Retinal pigment epithelial cell (primary cell): ENCODE measurements at regions not wholly inside any gene's neighbourhood (a gene's known extent, or its start where the extent isn't known, plus 50 kb on each side); places are given as distances from the start of the nearest gene placed in this dataset.
A peak's percentile ranks its signal among the peaks of the same experiment; 100 is the strongest.

Experiments
- DNase-seq: peaks from one replicate; pipeline ENCODE4 v3.0.0-alpha.2; 2010; ENCODE audit warnings: low read depth
- H3K4me3 ChIP-seq: 2 replicates; pipeline ENCODE4 v1.5.1; 2011; ENCODE audit warnings: mild to moderate bottlenecking, low read length, control low read depth, moderate library complexity
- TF ChIP-seq, protein P1 (sequence below): conservative IDR thresholded peaks from 2 replicates; pipeline ENCODE4 v1.5.1; 2011; ENCODE audit warnings: low read depth, low read length, control low read depth, inconsistent platforms

DNA sequence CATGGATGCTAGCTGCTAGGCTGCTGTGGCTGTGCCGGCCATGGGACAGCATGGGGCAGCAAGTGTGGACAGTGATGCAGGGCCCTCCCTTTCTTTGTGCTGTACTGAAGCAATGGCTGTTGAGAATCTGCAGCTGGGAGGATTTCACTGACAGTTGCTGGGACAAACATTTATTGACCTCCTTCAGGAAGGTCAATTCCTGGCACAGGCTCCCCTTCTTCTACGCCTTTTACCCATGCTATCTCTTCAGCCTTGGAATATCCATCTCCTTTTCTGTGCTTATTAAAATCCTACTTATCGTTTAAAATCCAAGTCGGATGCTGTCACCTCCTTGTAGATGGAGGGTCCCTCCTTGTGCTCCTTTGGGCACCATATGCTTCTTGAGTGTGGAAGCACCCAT lies 213.1 kb upstream of the USP24 start:
- H3K4me3 ChIP-seq = no peak overlapping the region
- TF ChIP-seq, protein P1, sequence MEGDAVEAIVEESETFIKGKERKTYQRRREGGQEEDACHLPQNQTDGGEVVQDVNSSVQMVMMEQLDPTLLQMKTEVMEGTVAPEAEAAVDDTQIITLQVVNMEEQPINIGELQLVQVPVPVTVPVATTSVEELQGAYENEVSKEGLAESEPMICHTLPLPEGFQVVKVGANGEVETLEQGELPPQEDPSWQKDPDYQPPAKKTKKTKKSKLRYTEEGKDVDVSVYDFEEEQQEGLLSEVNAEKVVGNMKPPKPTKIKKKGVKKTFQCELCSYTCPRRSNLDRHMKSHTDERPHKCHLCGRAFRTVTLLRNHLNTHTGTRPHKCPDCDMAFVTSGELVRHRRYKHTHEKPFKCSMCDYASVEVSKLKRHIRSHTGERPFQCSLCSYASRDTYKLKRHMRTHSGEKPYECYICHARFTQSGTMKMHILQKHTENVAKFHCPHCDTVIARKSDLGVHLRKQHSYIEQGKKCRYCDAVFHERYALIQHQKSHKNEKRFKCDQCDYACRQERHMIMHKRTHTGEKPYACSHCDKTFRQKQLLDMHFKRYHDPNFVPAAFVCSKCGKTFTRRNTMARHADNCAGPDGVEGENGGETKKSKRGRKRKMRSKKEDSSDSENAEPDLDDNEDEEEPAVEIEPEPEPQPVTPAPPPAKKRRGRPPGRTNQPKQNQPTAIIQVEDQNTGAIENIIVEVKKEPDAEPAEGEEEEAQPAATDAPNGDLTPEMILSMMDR = no peak
- no peak for DNase-seq

DNA sequence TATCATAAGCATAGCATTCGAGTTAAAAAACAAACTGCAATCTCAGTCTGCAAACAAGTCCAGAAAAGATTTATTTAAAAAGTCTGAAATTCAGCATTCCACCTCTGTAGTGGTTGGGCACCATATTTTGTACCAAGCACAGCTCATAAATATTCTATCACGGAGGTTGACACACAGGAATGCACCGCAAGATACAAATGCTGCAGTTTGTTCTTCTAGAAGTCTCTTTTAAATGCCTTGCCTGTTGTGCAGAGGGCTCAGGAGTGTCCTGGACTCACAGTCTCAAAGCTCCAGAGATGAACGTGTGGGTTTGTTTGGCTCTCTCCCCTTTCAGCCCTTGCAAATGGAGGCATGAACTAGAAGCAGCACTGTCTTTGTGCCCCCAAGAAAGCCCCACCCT lies 212.4 kb upstream of the USP24 start:
- no peak overlapping the region for H3K4me3 ChIP-seq
- TF ChIP-seq, protein P1 = no peak
- no peak for DNase-seq

DNA sequence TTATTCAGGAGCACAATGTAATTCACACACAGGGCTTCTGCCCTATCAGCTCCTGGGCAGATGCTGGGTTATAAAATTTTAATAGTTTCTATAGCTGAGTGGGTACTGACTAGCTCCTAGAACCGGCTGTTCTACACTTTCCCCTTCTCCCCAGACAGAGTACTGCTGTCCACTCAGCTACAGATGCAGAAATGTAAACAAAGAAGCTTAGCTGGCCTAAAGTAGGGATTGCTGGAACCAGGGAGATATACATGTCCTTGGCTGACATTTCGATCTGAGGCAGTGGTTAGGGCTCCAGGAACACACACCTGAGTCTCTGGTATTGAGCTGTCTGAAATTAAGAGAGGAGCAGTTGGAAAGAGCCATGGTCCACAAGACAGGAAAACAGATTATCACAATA lies 211.5 kb upstream of the USP24 start:
- no peak for DNase-seq
- TF ChIP-seq, protein P1 = no peak
- H3K4me3 ChIP-seq = no peak overlapping the region

DNA sequence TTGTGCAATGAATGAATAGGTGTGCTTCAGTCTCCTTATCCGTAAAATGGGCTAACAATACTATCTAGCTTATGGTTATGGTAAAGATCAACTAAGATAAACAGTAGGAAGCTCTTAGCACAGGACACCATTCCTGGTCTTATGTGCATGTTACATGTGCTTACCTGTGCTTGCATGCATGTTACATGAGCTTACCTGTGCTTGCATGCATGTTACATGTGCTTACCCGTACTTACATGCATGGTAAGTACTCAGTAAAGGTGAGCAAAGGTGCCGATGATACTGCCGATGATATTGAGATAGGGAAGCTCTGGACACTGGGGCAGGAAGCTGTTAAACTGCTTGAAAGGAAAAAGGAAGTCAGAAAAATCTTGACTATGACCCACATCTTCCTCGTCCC lies 211.0 kb upstream of the USP24 start:
- TF ChIP-seq, protein P1 = no peak
- no peak overlapping the region for H3K4me3 ChIP-seq
- DNase-seq = no peak

DNA sequence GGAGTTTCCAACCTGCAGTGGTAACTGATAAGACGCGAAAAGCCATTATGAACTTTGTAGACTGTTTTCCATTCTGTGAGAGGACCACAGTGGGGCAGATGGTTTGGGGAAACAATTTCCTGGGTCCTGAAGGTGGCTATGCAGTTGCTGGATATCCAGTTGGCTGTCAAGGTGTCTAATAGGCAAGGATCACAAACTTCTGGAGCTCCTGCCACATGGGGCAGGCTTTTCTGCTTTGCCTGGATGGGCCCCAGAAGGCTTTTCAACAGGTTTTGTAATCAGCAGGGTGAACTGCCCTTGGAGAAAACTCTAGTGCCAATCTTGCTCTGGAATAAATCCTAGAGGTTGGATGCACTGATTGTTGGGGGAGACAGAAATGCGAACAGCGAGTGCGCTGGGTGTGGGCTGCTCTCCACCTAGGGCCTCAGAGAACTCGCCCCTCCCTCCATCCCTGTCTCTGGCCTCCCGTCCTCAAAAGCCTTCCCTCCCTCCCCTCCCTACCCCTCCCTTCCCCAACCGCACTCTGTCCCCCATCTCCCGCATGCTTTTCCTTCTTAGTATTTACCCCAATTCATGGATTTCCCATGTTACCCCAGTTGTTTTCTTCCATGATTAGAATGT lies 210.3 kb upstream of the USP24 start:
- DNase-seq = no peak
- TF ChIP-seq, protein P1 = peak; percentile 16
- no peak overlapping the region for H3K4me3 ChIP-seq

DNA sequence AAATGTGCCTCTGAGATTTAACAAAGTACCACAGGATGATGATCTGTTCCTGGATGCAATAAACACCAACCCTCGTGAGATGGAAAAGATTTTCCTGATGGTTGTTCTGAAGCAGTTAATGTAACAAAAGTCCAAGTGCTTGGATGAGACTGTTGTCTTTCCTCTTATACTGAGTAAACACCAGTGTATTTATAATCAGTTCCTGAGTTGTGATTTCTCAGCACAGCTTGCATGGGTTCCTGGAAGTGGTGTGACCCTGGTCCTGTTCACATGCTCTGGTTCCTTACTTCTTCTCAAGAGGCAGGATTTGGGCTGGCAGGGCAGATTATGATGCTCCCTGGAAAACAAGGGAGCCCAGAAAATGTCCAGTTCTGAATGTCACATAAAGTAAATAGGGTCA lies 208.2 kb upstream of the USP24 start:
- no peak overlapping the region for H3K4me3 ChIP-seq
- TF ChIP-seq, protein P1 = no peak

DNA sequence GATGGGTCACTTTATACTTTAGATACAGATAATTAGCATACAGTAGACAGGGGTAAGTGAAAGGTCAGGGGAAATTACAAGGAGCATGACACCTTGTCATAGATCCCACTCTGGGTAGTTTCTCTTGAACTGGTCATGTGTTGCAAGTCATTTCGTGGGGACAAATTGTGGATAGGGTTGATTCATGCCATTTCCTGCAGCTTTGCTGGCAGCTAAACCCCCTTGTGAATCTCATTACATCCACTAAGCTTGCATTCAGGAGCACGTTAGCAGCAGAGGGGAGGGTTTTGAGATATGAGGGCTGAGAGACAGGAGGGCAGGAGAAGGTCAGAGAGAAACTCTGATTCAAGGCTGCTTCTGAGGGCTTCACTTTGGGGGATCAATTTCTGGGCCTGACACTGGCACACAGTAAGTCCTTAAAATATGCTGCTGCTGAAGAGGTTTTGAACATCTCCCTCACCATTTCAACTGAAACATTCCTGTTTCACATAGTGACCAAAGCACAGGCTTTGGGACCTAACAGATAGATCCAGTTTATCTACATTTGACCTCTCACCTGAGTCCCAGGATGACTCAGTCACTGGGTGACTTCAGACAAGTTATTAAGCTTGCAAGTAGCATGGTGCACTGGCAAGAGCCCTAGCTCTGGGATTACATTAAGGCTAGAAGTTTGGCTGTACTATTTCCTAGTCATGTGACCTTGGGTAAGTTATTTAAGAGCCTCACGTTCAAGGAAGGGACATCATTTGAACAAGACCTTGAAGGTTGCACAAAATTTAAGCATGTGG lies 206.0 kb upstream of the USP24 start:
- H3K4me3 ChIP-seq = no peak overlapping the region
- TF ChIP-seq, protein P1 = no peak
- peak; percentile 64 for DNase-seq

More for the DNA sequence above, 208.2 kb upstream of the USP24 start:
- DNase-seq = no peak
